Omental fat pad (tissue), 3 donors: ENCODE measurements at regions not wholly inside any gene's neighbourhood (a gene's known extent, or its start where the extent isn't known, plus 50 kb on each side); places are given as distances from the start of the nearest gene placed in this dataset.
"Not testable (repeated sequence)": the region's sequence is repeated elsewhere in the genome, so short reads cannot be mapped to it uniquely, and the experiment has no call there.

Source experiments
- ATAC-seq: fragments of 150-250 bp; one replicate; pipeline ENCODE4 v1.9.1; 2016; ENCODE audit warnings: mild to moderate bottlenecking, moderate library complexity; ENCODE audit not compliant: low FRiP score
- DNase-seq: peaks from one replicate; pipeline ENCODE4 v3.0.0-alpha.2; 2019; ENCODE audit warnings: low spot score
- TF ChIP-seq, protein P1 (sequence below), 3 donors: fragments of 450-650 bp; IDR thresholded peaks; one replicate each; pipeline ENCODE4 v1.5.1; 2016 to 2017; ENCODE audit warnings: antibody characterized with exemption in 3 of 3, mild to moderate bottlenecking in 3 of 3, moderate library complexity in 2 of 3

DNA sequence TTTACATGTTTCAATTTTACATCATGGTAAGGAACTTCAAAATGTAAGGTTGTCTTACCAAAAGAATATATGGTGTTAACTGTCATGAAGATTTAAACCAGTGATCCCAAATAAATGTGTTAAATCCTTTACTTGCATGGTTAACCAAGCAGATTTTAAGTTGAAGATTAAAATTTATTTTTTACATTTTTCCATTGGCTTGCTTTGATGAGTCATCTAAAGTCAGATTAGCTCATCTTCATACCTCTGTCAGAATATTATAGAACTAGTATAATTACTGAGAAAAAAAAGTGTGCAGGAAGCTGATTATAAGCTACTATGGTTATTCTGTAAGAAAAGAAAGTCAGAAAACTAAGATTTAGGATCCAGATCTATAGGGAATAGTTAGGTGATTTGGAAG is 95.3 kb upstream of the DPH5 start:
- TF ChIP-seq, protein P1, sequence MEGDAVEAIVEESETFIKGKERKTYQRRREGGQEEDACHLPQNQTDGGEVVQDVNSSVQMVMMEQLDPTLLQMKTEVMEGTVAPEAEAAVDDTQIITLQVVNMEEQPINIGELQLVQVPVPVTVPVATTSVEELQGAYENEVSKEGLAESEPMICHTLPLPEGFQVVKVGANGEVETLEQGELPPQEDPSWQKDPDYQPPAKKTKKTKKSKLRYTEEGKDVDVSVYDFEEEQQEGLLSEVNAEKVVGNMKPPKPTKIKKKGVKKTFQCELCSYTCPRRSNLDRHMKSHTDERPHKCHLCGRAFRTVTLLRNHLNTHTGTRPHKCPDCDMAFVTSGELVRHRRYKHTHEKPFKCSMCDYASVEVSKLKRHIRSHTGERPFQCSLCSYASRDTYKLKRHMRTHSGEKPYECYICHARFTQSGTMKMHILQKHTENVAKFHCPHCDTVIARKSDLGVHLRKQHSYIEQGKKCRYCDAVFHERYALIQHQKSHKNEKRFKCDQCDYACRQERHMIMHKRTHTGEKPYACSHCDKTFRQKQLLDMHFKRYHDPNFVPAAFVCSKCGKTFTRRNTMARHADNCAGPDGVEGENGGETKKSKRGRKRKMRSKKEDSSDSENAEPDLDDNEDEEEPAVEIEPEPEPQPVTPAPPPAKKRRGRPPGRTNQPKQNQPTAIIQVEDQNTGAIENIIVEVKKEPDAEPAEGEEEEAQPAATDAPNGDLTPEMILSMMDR (IDR thresholded peaks at IDR 0.05) = no peak
- no peak for DNase-seq
- no peak for ATAC-seq

DNA sequence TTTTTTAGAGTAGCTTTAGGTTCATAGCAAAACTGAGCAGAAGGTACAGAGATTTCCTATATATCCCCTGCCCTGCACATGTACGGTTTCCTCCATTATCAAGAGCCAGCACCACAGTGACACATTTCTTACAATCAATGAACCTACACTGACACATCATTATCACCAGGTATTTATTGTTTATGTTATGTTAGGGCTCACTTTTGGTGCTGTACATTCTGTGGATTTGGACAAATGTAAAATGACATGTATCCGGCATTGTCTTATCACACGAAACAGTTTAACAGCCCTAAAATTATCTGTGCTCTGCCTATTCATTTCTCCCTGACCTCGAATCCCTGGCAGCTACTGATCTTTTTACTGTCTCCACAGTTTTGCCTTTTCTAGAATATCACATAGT is 93.7 kb upstream of the DPH5 start:
- DNase-seq (no peak), ATAC-seq (no peak)
- TF ChIP-seq, protein P1 (IDR thresholded peaks at IDR 0.05) = no peak

DNA sequence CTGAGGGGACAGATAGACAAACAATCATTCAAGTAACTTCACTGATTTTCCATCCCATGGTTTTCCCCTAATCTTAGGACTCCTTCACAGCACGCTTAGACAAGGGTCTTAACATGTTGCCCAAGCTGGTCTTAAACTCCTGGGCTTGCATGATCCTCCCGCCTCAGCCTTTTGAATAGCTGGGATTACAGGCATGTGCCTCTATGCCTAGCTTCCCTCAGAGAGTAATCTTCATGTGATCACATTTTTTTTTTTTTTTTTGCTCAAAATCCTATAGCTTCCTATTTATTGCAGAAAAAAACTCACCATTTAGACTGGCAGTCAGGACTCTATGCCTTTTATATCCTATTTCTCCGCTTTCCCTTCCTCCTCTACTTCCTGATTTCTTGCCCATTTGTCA is 90.4 kb upstream of the DPH5 start:
- TF ChIP-seq, protein P1 (IDR thresholded peaks at IDR 0.05) = no peak
- no peak for ATAC-seq
- no peak for DNase-seq

DNA sequence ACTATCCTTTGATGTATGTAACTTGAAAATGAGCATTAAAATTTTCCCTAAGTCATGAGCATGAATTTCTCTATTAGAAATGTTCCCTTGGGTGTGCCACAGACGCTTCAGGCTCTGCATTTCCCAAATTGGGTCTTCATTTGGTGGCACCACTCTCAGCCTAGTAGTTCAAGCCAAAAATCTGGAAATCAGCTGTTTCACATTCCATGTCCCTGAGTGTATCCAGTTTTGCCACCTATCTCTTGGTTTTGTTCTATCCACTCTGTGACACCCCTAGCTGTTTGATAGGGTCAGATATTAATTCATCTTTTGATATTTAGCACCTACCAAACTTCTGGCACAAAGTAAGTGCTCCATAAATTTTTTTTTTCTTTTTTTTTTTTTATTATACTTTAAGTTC is 89.5 kb upstream of the DPH5 start:
- TF ChIP-seq, protein P1 (IDR thresholded peaks at IDR 0.05) = no peak
- DNase-seq (no peak), ATAC-seq (no peak)

DNA sequence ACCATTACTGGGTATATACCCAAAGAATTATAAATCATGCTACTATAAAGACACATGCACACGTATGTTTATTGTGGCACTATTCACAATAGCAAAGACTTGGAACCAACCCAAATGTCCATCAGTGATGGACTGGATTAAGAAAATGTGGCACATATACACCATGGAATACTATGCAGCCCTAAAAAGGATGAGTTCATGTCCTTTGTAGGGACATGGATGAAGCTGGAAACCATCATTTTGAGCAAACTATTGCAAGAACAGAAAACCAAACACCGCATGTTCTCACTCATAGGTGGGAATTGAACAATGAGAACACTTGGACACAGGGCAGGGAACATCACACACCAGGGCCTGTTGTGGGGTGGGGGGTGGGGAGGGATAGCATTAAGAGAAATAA is 88.5 kb upstream of the DPH5 start:
- not testable (repeated sequence) for DNase-seq, ATAC-seq

DNA sequence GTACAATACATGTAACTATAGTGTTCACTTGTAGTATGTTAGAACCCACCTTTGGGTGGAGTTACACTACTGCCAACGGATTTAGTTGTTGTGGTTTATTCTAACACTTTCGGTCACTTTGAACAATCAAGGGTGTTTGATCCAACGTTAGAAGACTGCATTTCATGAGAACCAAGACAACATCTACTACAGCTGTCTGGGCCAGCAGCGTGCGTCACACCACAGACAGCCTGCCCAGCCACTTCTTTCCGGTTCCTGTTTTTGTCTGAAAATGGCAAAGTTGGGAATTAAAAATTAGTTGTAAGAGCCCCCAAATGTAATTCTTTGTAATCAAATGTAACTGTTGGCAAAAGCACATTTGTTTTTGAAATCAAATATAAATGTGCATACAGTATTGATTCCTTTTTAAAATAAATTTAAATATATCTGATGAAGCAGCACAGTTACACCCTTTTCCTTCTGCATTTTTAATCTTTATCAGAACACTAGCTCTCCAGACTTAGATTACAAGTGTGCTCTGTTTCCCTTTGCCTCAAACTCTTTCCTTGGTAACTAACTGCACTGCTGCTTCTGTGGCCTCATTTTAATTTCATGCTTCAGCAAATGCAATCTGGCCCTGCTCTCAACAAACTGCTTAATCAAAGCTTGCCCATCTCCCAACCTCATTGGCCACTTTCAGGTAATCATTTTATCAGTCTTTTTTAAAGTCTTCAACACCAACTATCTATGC is 86.6 kb upstream of the DPH5 start:
- ATAC-seq (no peak), DNase-seq (no peak)
- TF ChIP-seq, protein P1 (IDR thresholded peaks at IDR 0.05) = no peak

DNA sequence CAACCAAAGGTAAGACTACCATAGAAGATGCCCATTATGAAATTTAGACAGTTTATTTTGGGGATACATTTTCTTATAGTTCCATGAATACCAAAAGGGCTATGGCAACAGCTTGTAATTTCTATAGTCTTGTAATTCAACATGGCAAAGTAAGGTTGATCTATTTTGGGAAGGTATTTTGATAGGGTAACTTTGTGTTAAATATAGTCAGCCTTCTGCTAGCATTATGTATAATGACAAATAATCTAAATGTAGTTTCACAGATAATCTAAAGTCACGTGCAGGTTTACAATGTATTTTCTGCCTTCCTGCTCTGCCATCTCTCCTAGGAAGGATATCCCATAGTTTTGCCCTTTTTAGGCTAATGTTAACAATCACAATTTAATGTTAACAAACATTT is 85.9 kb upstream of the DPH5 start:
- DNase-seq (no peak), ATAC-seq (no peak)
- TF ChIP-seq, protein P1 (IDR thresholded peaks at IDR 0.05) = no peak
